Hepatocyte (in vitro differentiated cells): ENCODE measurements at regions not wholly inside any gene's neighbourhood (a gene's known extent, or its start where the extent isn't known, plus 50 kb on each side); places are given as distances from the start of the nearest gene placed in this dataset.

ENCODE experiments used
- CTCF ChIP-seq: fragments of 200-600 bp; sonication (generic); IDR thresholded peaks from 2 replicates; pipeline ENCODE4 v1.5.1; 2016; ENCODE audit warnings: antibody characterized with exemption, mild to moderate bottlenecking; ENCODE audit not compliant: poor library complexity
- EZH2 ChIP-seq: fragments of 200-600 bp; sonication (generic); IDR thresholded peaks from 2 replicates; pipeline ENCODE4 v1.6.1; 2016; ENCODE audit warnings: antibody characterized with exemption, mild to moderate bottlenecking, borderline replicate concordance

GRCh38 chr2:183339311-183339710, 215.1 kb downstream of the NUP35 start:
- TF ChIP-seq CTCF, result no peak
- no peak for TF ChIP-seq EZH2
